Right cardiac atrium (tissue), 5 donors: ENCODE measurements at regions not wholly inside any gene's neighbourhood (a gene's known extent, or its start where the extent isn't known, plus 50 kb on each side); places are given as distances from the start of the nearest gene placed in this dataset.
"Not testable (repeated sequence)": the region's sequence is repeated elsewhere in the genome, so short reads cannot be mapped to it uniquely, and the experiment has no call there.

Experiments used
- ATAC-seq, 2 donors: fragments of 200-7000 bp; cut with Tn5 transposase; one replicate each; pipeline versions ENCODE4 v1.8.0 to v1.9.1; 2020; ENCODE audit warnings: moderate library complexity in 2 of 2, mild to moderate bottlenecking in 1 of 2
- DNase-seq, 3 donors: peaks; one replicate each; pipeline ENCODE4 v3.0.0-alpha.2; 2020
- H3K27ac ChIP-seq: one replicate; pipeline ENCODE4 v1.5.1; 2013; ENCODE audit warnings: mild to moderate bottlenecking, low read length, control low read depth, moderate library complexity
- H3K27me3 ChIP-seq: one replicate; pipeline ENCODE4 v1.6.1; 2013; ENCODE audit not compliant: control insufficient read depth, insufficient read depth
- H3K4me1 ChIP-seq: one replicate; pipeline ENCODE4 v1.6.1; 2013; ENCODE audit warnings: low read length; ENCODE audit not compliant: control insufficient read depth, insufficient read depth
- H3K4me3 ChIP-seq: one replicate; pipeline ENCODE4 v1.5.1; 2013; ENCODE audit warnings: low read length, control low read depth
- H3K9me3 ChIP-seq: one replicate; pipeline ENCODE4 v1.6.1; 2013; ENCODE audit warnings: low read length; ENCODE audit not compliant: control insufficient read depth
- WGBS: extraction: QIAGEN DNeasy Blood & Tissue Kit; methylation state at CpG from one replicate; pipeline ENCODE4 v1.1.7; 2013; 5-methylcytosine and 5-hydroxymethylcytosine counted together
- intact Hi-C, 4 donors: fragments of 100-400 bp; cut with DNase I; formaldehyde crosslinking; loops; one replicate each; pipeline versions ENCODE4 v1.11.0 to v1.14.0; 2022 to 2023
- donor health status: healthy with polysubstance abuse.
- donor health status: DM: no; HTN: yes; CAD: no.
- donor health status: DM: no; HTN: no; CAD: no.
- donor health status: DM: no; HTN: yes; CAD: no; lungs with severe emphysema.
- donor health status: DM: yes; HTN: yes; CAD: no.

DNA sequence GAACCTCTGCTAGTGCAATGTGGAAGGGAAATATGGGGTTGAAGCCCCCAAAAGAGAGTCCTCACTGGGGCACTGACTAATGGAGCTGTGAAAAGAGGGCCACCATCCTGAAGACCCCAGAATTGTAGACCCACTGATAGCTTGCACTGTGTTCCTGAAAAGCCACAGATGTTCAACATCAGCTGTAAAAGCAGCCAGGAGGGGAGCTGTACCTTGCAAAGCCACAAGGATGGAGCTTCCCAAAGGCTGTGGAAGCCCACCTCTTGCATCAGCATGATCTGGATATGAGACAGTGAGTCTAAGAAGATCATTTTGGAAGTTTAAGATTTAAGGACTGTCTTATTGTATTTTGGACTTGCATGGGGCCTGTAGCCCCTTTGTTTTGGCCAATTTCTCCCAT lies 125.8 kb upstream of the TGFBR2 start:
- no peaks in the 10 kb centered on the region for H3K27me3 ChIP-seq
- intact Hi-C loops = no loop called here
- no peak for DNase-seq
- no peak overlapping the region for H3K4me3 ChIP-seq
- no peaks in the 10 kb centered on the region for H3K9me3 ChIP-seq
- H3K27ac ChIP-seq = no peak overlapping the region
- no peak for ATAC-seq
- H3K4me1 ChIP-seq = peaks cover 7% of the 10 kb centered on the region

- WGBS = 54% methylated on average over 1 of the region's 1 CpG
- Histone ChIP-seq H3K4me3 (no peak overlapping the region), H3K27me3 (no peaks in the 10 kb centered on the region), H3K4me1 (peaks cover 7% of the 10 kb centered on the region), H3K27ac (no peak overlapping the region), H3K9me3 (no peaks in the 10 kb centered on the region)
- intact Hi-C loops = no loop called here
- DNase-seq (no peak), ATAC-seq (no peak)
Measured at GRCh38 chr3:30481241-30481640, 125.2 kb upstream of the TGFBR2 start.

DNA sequence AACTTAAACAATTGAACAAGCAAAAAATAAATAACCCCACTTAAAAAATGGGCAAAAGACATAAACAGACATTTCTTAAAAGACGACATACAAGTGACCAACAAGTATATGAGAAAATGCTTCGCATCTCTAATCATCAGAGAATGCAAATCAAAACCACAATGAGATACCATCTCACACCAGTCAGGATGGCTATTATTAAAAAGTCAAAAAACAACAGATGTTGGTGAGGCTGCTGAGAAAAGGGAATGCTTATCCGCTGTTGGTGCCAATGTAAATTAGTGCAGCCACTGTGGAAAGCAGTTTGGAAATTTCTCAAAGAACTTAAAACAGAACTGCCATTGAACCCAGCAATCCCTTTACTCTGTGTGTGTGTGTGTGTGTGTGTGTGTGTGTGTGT lies 122.2 kb upstream of the TGFBR2 start:
- WGBS = 97% methylated on average over 3 of the region's 3 CpGs
- H3K9me3 ChIP-seq, H3K4me3 ChIP-seq, ATAC-seq, H3K4me1 ChIP-seq, DNase-seq, intact Hi-C loops, H3K27ac ChIP-seq, H3K27me3 ChIP-seq: not testable (repeated sequence)

DNA sequence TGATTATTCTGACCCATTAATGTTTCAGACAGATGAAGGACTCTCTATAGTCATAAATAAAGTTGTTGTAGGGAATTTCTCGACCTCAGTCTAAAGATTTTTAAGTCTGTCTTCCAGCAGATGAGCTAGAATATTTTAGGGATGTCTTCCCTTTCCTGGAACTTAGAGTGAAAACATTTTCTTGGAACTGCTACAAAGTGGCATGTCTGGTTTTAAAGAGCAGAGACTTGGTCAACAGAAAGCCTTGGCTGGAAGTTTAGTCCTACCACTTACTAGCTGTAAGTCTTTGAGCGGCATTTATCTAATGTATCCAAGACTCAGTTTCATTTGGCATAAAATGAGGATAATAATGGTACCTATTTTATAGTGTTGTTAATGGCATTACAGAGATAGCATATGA lies 120.0 kb upstream of the TGFBR2 start:
- H3K9me3 ChIP-seq = no peaks in the 10 kb centered on the region
- no peaks in the 10 kb centered on the region for H3K27me3 ChIP-seq
- DNase-seq (no peak), ATAC-seq (no peak)
- H3K27ac ChIP-seq = no peak overlapping the region
- H3K4me3 ChIP-seq = no peak overlapping the region
- no peaks in the 10 kb centered on the region for H3K4me1 ChIP-seq
- WGBS = 82% methylated on average over 2 of the region's 2 CpGs
- intact Hi-C loops = no loop called here

DNA sequence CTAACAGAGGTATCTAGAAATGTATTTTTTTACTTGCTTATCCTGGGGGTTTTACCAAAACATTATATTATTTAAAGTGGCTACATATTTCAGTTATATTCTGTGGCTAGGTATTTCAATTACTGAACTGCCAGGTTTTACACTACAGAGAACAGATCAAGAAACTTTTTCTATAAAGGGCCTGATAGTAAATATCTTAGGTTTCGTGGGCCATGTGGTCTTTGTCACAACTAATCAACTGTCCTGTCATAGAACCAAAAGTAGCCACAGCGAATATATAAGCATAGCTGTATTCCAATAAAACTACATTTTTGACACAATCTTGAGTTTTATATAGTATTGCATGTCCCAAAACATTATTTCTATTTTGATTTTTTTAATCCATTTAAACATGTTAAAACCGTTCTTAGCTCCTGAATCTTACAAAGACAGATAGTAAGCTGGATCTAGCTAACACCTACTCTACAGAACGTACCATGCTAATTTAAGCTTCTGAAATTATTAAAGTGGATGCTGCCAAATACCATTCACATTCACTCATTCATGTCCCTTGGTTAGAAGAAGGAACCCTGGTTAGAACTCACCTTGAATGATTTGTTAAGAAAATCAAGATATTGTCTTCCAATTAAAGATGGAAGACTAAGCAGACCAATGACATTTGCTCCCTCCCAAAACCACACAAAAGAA lies 118.2 kb upstream of the TGFBR2 start:
- Histone ChIP-seq H3K4me1 (no peaks in the 10 kb centered on the region), H3K27me3 (no peaks in the 10 kb centered on the region), H3K4me3 (no peak overlapping the region), H3K27ac (no peak overlapping the region), H3K9me3 (no peaks in the 10 kb centered on the region)
- no peak for DNase-seq
- intact Hi-C loops = no loop called here
- 70% methylated on average over 4 of the region's 4 CpGs for WGBS
- ATAC-seq = no peak

- intact Hi-C loops = no loop called here
- ATAC-seq (no peak), DNase-seq (no peak)
- Histone ChIP-seq H3K27me3 (no peaks in the 10 kb centered on the region), H3K4me3 (no peak overlapping the region), H3K4me1 (no peaks in the 10 kb centered on the region), H3K27ac (no peak overlapping the region), H3K9me3 (no peaks in the 10 kb centered on the region)
- WGBS = 76% methylated on average over 6 of the region's 6 CpGs
Measured at GRCh38 chr3:30492322-30493192, 113.8 kb upstream of the TGFBR2 start.

DNA sequence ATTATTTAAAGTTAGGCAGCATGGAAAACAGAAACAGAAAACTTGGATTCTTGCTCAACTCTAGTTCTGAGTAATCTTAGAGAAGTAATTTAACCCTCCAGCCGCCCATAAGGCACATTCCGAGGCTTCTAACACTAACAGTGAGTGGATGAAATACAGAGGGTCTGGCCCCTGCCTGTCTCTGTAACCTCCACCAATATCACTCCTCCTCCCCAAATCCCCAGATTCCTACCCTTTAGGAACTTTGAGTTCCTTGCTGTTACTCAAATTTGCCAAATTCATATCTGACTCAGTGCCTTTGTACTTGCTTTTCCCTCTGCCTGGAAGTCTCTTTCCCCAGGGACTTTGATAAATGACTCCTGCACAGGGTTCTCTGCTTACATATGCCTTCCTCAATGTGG lies 112.5 kb upstream of the TGFBR2 start:
- H3K27me3 ChIP-seq = no peaks in the 10 kb centered on the region
- peak; percentile 76 to 88 for ATAC-seq
- peaks cover 5% of the 10 kb centered on the region for H3K4me1 ChIP-seq
- H3K9me3 ChIP-seq = no peaks in the 10 kb centered on the region
- intact Hi-C loops = no loop called here
- no peak overlapping the region for H3K4me3 ChIP-seq
- peak in 2 of 3 donors; percentile 54 to 65 for DNase-seq
- H3K27ac ChIP-seq = peak overlapping the region; percentile 70
- 63% methylated on average over 2 of the region's 2 CpGs for WGBS

GRCh38 chr3:30495172-30496065 lies 111.0 kb upstream of the TGFBR2 start:
- Histone ChIP-seq H3K9me3 (no peaks in the 10 kb centered on the region), H3K4me3 (no peak overlapping the region), H3K27me3 (no peaks in the 10 kb centered on the region), H3K27ac (peak overlapping the region; percentile 73), H3K4me1 (peaks cover 5% of the 10 kb centered on the region)
- ATAC-seq (no peak), DNase-seq (no peak)
- WGBS = 55% methylated on average over 6 of the region's 6 CpGs
- intact Hi-C loops = no loop called here

DNA sequence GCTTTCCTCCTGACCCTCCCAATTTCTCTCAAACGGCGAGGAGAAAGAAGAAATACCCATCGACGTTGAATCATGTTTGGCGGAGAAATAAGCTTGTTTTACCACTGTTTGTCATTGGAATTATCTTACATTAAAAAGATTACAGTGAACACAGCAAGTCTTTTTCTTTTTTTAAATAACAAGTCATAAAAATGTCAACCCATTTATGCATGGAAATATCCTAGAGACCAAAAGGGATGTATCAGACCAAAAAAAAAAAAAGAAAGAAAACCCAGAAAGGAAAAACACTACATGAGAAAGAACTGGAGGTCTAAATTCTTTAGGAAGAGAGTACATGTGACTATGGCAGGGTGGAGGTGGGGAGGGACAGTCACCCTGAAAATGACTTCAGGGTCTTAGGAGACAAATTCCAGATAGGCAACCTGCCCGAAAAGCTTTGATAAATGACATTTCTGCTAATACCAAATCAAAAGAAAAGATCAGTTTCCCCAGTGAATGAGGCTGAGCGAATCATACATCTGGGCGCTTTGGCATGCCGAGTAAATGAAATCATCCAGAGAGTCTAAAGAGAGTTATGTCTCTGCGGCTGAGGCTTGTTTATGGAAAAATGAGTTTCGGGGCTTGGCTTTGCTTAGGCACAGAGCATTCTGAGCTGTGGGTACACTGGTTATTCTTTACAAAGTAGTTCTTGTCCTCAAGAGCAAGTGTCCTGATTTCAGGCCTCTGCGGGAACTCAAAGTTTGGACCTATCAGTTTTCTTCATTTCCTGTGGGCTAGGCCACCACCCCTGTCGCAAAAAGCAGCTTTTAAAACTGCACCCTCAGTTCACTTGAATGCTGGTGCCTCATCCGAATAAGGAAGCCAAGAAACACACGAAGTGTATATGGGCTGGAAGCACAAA lies 110.1 kb upstream of the TGFBR2 start:
- no peaks in the 10 kb centered on the region for H3K9me3 ChIP-seq
- peak; percentile 70 to 84 for ATAC-seq
- H3K4me1 ChIP-seq = peaks cover 5% of the 10 kb centered on the region
- 51% methylated on average over 15 of the region's 15 CpGs for WGBS
- intact Hi-C loops = no loop called here
- peak in 2 of 3 donors; percentile 46 to 74 for DNase-seq
- peak overlapping the region; percentile 80 for H3K27ac ChIP-seq
- no peak overlapping the region for H3K4me3 ChIP-seq
- no peaks in the 10 kb centered on the region for H3K27me3 ChIP-seq

DNA sequence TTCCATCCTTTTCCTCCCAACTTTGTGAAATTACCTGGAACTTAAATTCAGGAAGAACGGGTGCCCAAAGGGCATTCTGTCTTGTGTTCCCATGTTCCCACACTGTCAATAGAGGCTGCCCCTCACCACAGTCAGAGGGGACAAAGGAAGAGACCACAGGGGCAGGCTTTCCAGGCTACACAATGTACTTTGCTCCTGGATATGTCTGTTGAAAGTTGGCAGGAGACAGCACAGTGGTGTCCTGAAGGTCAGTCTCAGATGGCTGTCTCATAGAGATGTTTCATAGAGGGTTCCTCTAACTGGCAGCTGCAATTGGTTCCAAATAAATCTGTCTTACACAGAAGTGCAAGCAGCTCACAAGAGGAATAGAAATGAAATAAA lies 107.8 kb upstream of the TGFBR2 start:
- WGBS = 97% methylated on average over 1 of the region's 1 CpG
- no peaks in the 10 kb centered on the region for H3K27me3 ChIP-seq
- ATAC-seq = no peak
- no peaks in the 10 kb centered on the region for H3K9me3 ChIP-seq
- intact Hi-C loops = no loop called here
- no peak overlapping the region for H3K4me3 ChIP-seq
- peaks cover 5% of the 10 kb centered on the region for H3K4me1 ChIP-seq
- no peak for DNase-seq
- peak overlapping the region; percentile 62 for H3K27ac ChIP-seq
